H9 (cell line): ENCODE measurements at regions not wholly inside any gene's neighbourhood (a gene's known extent, or its start where the extent isn't known, plus 50 kb on each side); places are given as distances from the start of the nearest gene placed in this dataset.

ENCODE experiments used
- DNase-seq: peaks from one replicate; pipeline ENCODE4 v3.0.0-alpha.2; 2017
- H2AFZ ChIP-seq: one replicate; pipeline ENCODE4 v1.6.1; 2013; ENCODE audit warnings: mild to moderate bottlenecking, low read length, control low read depth, moderate library complexity
- H2AK5ac ChIP-seq: 2 replicates; pipeline ENCODE4 v1.6.1; 2013; ENCODE audit warnings: low read length, control low read depth, mixed read lengths; ENCODE audit not compliant: insufficient read length
- H2BK120ac ChIP-seq: one replicate; pipeline ENCODE4 v1.6.1; 2013; ENCODE audit warnings: low read depth, mild to moderate bottlenecking, low read length, control low read depth, inconsistent platforms; ENCODE audit not compliant: poor library complexity, severe bottlenecking
- H2BK12ac ChIP-seq: 2 replicates; pipeline ENCODE4 v1.6.1; 2013; ENCODE audit warnings: low read length, control low read depth, mixed read lengths, low read depth; ENCODE audit not compliant: insufficient read length
- H2BK15ac ChIP-seq: 2 replicates; pipeline ENCODE4 v1.6.1; 2013; ENCODE audit warnings: low read depth, low read length, control low read depth
- H2BK20ac ChIP-seq: one replicate; pipeline ENCODE4 v1.6.1; 2013; ENCODE audit warnings: low read depth, mild to moderate bottlenecking, low read length, control low read depth, inconsistent platforms; ENCODE audit not compliant: poor library complexity, severe bottlenecking
- H2BK5ac ChIP-seq: 2 replicates; pipeline ENCODE4 v1.6.1; 2013; ENCODE audit warnings: low read length, control low read depth, mixed read lengths; ENCODE audit not compliant: insufficient read length
- H3K14ac ChIP-seq: 2 replicates; pipeline ENCODE4 v1.6.1; 2013; ENCODE audit warnings: low read length, control low read depth; ENCODE audit not compliant: insufficient read depth
- H3K18ac ChIP-seq: 2 replicates; pipeline ENCODE4 v1.6.1; 2013; ENCODE audit warnings: low read depth, mild to moderate bottlenecking, mixed read lengths, low read length, control low read depth; ENCODE audit not compliant: insufficient read length
- H3K23ac ChIP-seq: 2 replicates; pipeline ENCODE4 v1.6.1; 2013; ENCODE audit warnings: low read length, control low read depth, mixed read lengths, low read depth; ENCODE audit not compliant: insufficient read length
- H3K23me2 ChIP-seq: 2 replicates; pipeline ENCODE4 v1.6.1; 2013; ENCODE audit warnings: low read depth, mild to moderate bottlenecking, mixed read lengths, low read length, control low read depth; ENCODE audit not compliant: insufficient read length, poor library complexity, severe bottlenecking
- H3K27ac ChIP-seq: 2 replicates; pipeline ENCODE4 v1.5.1; 2013; ENCODE audit warnings: low read length, control low read depth, mixed read lengths, low read depth; ENCODE audit not compliant: insufficient read length
- H3K27me3 ChIP-seq: 2 replicates; pipeline ENCODE4 v1.6.1; 2013; ENCODE audit warnings: low read length, control low read depth, inconsistent platforms; ENCODE audit not compliant: insufficient read depth
- H3K4ac ChIP-seq: 2 replicates; pipeline ENCODE4 v1.6.1; 2013; ENCODE audit warnings: low read depth, mild to moderate bottlenecking, control low read depth, inconsistent platforms, low read length, moderate library complexity
- H3K4me1 ChIP-seq: 2 replicates; pipeline ENCODE4 v1.6.1; 2013; ENCODE audit warnings: low read length, control low read depth, inconsistent platforms; ENCODE audit not compliant: insufficient read depth
- H3K4me2 ChIP-seq: 2 replicates; pipeline ENCODE4 v1.6.1; 2013; ENCODE audit warnings: low read length, control low read depth, mixed read lengths; ENCODE audit not compliant: insufficient read length, insufficient read depth
- H3K56ac ChIP-seq: 2 replicates; pipeline ENCODE4 v1.6.1; 2013; ENCODE audit warnings: low read depth, mild to moderate bottlenecking, mixed read lengths, low read length, control low read depth; ENCODE audit not compliant: insufficient read length
- H3K79me1 ChIP-seq: 2 replicates; pipeline ENCODE4 v1.6.1; 2013; ENCODE audit warnings: low read depth, mild to moderate bottlenecking, moderate library complexity, low read length, control low read depth, inconsistent platforms; ENCODE audit not compliant: insufficient read depth, poor library complexity, severe bottlenecking
- H3K79me2 ChIP-seq: 2 replicates; pipeline ENCODE4 v1.6.1; 2013; ENCODE audit warnings: low read length, control low read depth, inconsistent platforms; ENCODE audit not compliant: insufficient read depth
- H3K9ac ChIP-seq: 2 replicates; pipeline ENCODE4 v1.6.1; 2013; ENCODE audit warnings: low read length, control low read depth, mixed read lengths; ENCODE audit not compliant: insufficient read length; ENCODE audit errors: extremely low read depth
- H3K9me3 ChIP-seq: one replicate; pipeline ENCODE4 v1.6.1; 2013; ENCODE audit warnings: low read depth, low read length, inconsistent platforms; ENCODE audit not compliant: control insufficient read depth
- H3T11ph ChIP-seq: one replicate; pipeline ENCODE4 v1.6.1; 2013; ENCODE audit warnings: mild to moderate bottlenecking, low read length, control low read depth, inconsistent platforms
- H4K20me1 ChIP-seq: one replicate; pipeline ENCODE4 v1.6.1; 2013; ENCODE audit not compliant: control insufficient read depth, insufficient read length, insufficient read depth
- H4K5ac ChIP-seq: 2 replicates; pipeline ENCODE4 v1.6.1; 2013; ENCODE audit warnings: low read depth, mild to moderate bottlenecking, mixed read lengths, low read length, control low read depth; ENCODE audit not compliant: insufficient read length
- H4K8ac ChIP-seq: replicated peaks from 2 replicates; pipeline ENCODE4 v1.6.1; 2013; ENCODE audit warnings: low read length, control low read depth, mixed read lengths, low read depth; ENCODE audit not compliant: insufficient read length
- H4K91ac ChIP-seq: 2 replicates; pipeline ENCODE4 v1.6.1; 2013; ENCODE audit warnings: low read depth, mild to moderate bottlenecking, moderate library complexity, mixed read lengths, low read length, control low read depth; ENCODE audit not compliant: insufficient read length
- H3K27ac Mint-ChIP-seq, 3 experiments: 2 replicates in 2 of 3; 3 replicates in 1 of 3; pipeline ENCODE4 v1.8.0; 2020 to 2021; ENCODE audit warnings: mixed read lengths in 3 of 3, mild to moderate bottlenecking in 1 of 3, moderate library complexity in 1 of 3
- H3K27me3 Mint-ChIP-seq: 2 replicates; pipeline ENCODE4 v1.8.0; 2021; ENCODE audit warnings: low read depth, mild to moderate bottlenecking, moderate library complexity, mixed read lengths
- H3K36me3 Mint-ChIP-seq, 3 experiments: 2 replicates in 2 of 3; 3 replicates in 1 of 3; pipeline ENCODE4 v1.8.0; 2020 to 2021; ENCODE audit warnings: low read depth in 3 of 3, mixed read lengths in 3 of 3; ENCODE audit not compliant: insufficient read depth in 1 of 3
- H3K4me1 Mint-ChIP-seq, 2 experiments: 2 replicates each; pipeline ENCODE4 v1.8.0; 2020; ENCODE audit warnings: mixed read lengths in 2 of 2
- H3K4me3 Mint-ChIP-seq, 2 experiments: 2 replicates in 1 of 2; 3 replicates in 1 of 2; pipeline ENCODE4 v1.8.0; 2020 to 2021; ENCODE audit warnings: mild to moderate bottlenecking in 2 of 2, mixed read lengths in 2 of 2, moderate library complexity in 1 of 2
- H3K9me3 Mint-ChIP-seq, 2 experiments: 2 replicates in 1 of 2; 3 replicates in 1 of 2; pipeline ENCODE4 v1.8.0; 2020; ENCODE audit warnings: mild to moderate bottlenecking in 2 of 2, mixed read lengths in 2 of 2, moderate library complexity in 1 of 2
- CTCF ChIP-seq: fragments of 200-600 bp; sonication (generic); conservative IDR thresholded peaks from 3 replicates; pipeline ENCODE4 v1.8.0; 2021; ENCODE audit warnings: antibody characterized with exemption, mild to moderate bottlenecking
- WGBS: extraction: QIAGEN DNeasy Blood & Tissue Kit; methylation state at CpG from one replicate; pipeline ENCODE4 v1.1.7; 2013; ENCODE audit warnings: missing lambda C conversion rate, low lambda C conversion rate, mixed read lengths; ENCODE audit not compliant: insufficient read length; ENCODE audit errors: extremely low coverage; 5-methylcytosine and 5-hydroxymethylcytosine counted together

GRCh38 chr5:52339285-52339684, 448.4 kb upstream of the ITGA1 start:
- H2AFZ ChIP-seq = no peak overlapping the region
- no peak overlapping the region for H3T11ph ChIP-seq
- no peak overlapping the region for H2AK5ac ChIP-seq
- no peak overlapping the region for H3K56ac ChIP-seq
- Mint-ChIP-seq H3K27me3 (no peaks in the 10 kb centered on the region), H3K4me1 (peaks cover 3 to 12% of the 10 kb centered on the region in 2 experiments; a peak in 3 of 4 replicates), H3K4me3 (no peak overlapping the region), H3K36me3 (peaks cover 4 to 17% (median 7%) of the 10 kb centered on the region in 3 experiments; a peak in 6 of 7 replicates), H3K9me3 (peaks cover 19 to 22% of the 10 kb centered on the region in 2 experiments), H3K27ac (no peak overlapping the region)
- H4K91ac ChIP-seq = no peak overlapping the region
- WGBS = no CpG with 5 or more reads among the region's 3 CpGs
- no peaks in the 10 kb centered on the region; the same call in 1 of the 2 replicates for H3K4me1 ChIP-seq
- H3K79me2 ChIP-seq = no peaks in the 10 kb centered on the region
- H3K4ac ChIP-seq = no peak overlapping the region
- no peak overlapping the region for H3K18ac ChIP-seq
- no peaks in the 10 kb centered on the region for H3K23me2 ChIP-seq
- DNase-seq = no peak
- H2BK20ac ChIP-seq = no peak overlapping the region
- no peak overlapping the region for H3K14ac ChIP-seq
- H2BK120ac ChIP-seq = no peak overlapping the region
- no peak overlapping the region for H3K4me2 ChIP-seq
- no peaks in the 10 kb centered on the region for H3K79me1 ChIP-seq
- no peaks in the 10 kb centered on the region for H3K9me3 ChIP-seq
- TF ChIP-seq CTCF = no peak
- H3K27me3 ChIP-seq = no peaks in the 10 kb centered on the region
- H4K8ac ChIP-seq = no peak overlapping the region
- H4K5ac ChIP-seq = no peak overlapping the region
- no peak overlapping the region for H2BK12ac ChIP-seq
- H4K20me1 ChIP-seq = no peaks in the 10 kb centered on the region
- no peak overlapping the region for H3K27ac ChIP-seq
- H2BK5ac ChIP-seq = no peak overlapping the region
- H3K23ac ChIP-seq = no peak overlapping the region
- H2BK15ac ChIP-seq = no peak overlapping the region
- no peak overlapping the region for H3K9ac ChIP-seq
